ENCODE measurements at regions not wholly inside any gene's neighbourhood (a gene's known extent, or its start where the extent isn't known, plus 50 kb on each side); places are given as distances from the start of the nearest gene placed in this dataset.
"Not testable (repeated sequence)": the region's sequence is repeated elsewhere in the genome, so short reads cannot be mapped to it uniquely, and the experiment has no call there.

DNA sequence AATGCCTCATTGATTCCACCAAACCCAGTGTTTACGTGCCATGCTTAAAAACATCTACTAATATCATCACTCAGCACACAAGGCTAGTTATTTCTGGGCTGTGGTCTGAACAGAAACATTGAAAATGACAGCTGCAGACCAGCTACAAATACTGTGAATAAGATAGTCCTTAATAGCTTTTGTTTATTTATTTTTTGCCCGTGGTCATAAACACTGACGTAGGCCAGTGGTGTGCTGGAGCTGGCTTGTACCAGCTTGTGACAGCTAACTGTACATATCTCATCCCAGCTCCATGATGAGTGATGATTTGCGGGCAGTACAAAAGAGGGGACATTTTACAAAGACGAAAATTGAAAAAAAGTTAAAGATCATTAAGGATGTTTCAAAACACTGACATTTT lies 1057.0 kb downstream of the EPHA7 start:
- DNase-seq, result no peak

DNA sequence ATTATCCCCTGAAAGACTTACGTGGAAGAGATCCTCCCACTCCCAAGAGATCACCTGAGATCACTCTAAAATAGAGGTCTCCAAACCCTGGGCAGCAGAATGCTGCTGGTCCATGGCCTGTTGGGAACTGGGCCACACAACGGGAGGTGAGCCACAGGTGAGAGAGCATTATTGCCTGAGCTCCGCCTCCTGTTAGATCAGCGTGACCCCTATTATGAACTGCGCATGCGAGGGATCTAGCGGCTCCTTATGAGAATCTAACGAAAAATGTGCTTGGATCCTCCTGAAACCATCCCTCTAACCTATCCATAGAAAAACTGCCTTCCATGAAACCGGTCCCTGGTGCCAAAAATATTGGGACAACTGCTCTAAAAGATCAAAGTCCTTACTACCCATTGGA lies 1057.4 kb downstream of the EPHA7 start:
- no peak for DNase-seq

DNA sequence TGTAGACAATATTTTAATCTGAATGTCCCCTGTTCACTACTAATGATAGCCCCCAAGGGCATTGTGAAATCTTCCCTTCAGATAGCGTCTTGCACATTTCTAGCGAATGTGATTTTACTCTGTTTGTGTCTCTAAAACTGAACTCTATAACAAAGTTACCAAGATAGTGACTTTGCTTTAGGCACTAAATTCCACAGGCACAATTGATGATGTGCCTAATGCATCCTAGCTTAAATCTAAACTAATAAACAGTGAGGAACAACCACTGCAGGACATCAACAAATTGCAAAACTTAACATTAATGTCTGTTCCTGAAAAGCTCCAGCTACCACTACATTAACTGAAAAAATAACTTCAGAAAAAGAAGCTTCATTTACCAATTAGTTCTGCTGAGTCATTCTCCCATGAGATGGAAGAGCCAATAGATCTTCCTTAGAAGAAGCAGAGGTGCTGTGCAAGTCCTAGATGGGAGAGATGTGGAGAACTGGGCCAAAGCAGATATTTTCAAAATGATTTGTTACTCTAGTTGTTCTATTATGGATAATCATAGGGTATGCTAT lies 1065.0 kb downstream of the EPHA7 start:
- no peak for DNase-seq

DNA sequence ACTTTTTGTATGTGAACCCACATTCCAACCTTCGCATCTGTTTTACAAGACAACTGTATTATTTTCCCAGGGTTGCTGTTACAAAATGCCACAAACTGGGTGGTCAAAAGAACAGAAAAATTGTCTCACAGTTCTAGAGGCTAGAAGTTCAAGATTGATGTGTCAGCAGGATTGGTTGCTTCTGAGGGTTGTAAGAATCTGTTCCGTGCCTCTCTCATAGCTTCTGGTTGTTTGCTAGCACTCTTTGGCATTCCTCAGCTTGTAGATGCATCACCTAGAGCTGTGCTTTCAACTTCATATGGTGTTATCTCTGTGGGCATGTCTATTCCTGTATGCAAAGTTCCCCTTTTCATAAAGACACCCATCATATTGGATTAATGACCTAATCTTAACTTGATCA lies 1067.2 kb downstream of the EPHA7 start:
- no peak for DNase-seq

DNA sequence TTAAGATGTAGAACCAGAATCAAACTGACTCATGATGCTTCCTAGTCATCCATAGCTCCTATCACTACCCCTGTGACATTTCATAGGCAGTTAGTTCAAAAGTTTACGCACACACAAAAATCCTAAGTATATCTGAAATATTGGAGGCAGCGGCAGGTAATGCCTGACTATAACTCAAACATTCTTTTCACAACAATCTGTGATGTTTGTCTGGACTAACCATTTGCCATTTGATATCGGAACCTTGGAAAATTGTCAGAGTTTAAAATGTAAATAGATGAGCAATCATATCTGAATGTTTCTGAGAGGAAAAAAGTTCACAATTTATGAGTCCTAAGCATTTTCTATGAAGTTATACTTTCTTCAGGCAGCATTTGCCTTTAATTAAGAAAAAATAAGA lies 1078.2 kb downstream of the EPHA7 start:
- no peak for DNase-seq

DNA sequence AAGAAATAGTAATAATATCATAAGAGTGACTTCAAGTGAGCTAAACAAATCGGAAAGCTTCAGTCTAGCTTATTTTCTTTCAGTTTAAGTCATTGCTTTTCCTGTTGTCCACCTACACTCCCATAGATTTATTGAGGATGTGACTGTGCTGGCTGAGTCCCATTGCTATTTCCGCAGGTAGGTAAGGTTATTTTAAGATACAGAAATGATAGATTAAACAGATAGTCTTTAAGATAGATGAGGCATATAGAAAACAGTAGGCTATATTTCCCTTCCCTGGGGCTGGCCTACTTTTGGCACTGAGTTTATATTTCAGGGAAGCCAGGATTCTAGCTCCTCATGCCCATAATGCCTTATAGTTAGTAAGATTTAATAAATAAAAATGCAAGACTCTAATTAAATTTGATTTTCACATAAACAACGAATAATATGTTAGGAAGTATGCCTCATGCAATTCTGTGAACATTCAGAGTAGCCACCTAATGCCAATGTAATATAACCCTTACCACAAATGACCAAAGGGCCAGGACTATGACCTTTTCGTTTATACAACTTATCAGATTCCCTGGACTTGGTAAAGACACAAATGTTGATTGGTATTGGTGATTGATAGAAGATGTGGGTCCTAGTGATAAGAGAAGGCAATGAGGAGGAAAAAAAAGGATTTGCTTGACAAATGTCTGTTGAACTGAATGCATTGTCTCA lies 1079.3 kb downstream of the EPHA7 start:
- DNase-seq, result no peak

DNA sequence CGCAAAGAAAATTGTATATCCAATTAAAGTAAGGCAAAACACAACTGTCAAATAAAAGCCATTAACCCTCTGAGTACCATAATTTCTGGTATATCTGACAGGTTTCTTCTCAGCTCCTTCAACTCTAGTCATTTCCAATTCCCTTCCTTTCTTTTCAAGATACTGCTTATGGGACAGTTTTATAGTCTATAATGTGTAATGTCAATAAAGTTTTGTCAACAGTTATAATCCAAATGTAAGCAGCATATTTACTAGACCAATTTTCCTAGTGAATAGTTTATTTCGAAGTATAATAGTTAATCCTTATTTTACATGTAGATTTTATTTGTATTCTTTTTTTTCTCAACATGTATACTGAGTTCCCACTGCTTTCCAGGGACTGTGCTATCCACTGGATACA lies 1081.8 kb downstream of the EPHA7 start:
- no peak for DNase-seq

DNA sequence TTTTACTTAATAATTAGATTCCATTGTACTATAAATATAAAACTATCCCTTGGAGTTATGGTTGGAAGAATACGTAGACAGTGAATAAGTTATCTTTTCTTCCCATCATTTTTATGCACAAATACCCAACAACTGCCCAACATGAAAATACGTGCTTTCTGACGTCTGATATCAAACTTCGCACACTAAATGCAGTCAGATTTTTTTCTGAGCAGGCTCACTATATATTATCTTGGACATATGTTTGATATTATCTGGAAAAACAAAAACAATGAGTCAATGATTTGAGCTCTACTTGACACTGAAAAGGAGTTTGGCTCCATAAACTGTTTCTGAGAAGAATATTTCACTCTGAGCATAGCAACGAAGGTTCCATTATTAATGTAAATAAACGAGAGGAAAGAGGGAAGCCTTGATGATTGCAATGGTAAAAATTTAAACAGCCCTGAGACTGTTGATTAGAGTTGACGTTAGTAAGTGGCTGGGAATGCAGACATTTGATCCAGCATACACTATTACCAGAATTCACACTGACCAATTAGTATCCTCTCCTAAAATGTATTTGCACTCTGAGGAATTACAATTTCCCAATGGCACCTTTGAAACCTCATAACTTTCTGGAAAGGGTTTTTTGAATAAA lies 1090.0 kb downstream of the EPHA7 start:
- DNase-seq, result no peak

DNA sequence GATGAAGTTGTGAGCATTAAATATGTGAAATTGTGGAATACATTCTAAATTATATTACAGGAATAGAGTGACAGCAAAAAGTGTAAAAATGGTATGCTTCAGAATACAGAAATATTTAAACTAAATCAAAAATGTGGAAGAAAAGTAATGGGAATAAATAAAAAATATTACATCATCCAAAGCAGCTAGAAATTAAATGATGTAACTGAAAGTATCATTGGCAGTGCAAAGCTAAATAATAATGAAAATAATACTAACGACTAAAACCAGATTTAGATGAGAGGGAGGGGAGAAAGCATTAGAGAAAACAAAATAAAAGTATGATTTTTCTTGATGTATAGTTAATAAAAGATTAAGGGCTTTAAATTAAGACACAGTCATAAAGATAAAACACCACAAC lies 1104.0 kb downstream of the EPHA7 start:
- DNase-seq, result no peak

DNA sequence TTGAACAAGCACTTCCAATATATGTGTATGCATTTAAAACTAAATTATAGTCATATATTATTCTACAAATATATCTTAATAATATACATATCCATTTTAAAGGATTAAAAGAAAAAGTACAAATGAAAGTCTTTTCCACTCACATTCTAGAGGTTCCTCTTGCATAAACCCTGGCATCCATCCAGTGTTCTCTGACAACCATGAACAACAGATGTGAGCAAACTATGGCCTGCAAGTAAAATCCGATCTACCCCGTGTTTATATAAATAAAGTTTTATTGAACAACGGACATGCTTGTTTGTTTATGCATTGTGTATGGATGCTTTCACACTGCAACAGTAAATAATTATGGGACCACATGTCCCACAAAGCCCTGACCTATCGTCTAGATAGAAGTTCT lies 1122.3 kb downstream of the EPHA7 start:
- no peak for DNase-seq

DNA sequence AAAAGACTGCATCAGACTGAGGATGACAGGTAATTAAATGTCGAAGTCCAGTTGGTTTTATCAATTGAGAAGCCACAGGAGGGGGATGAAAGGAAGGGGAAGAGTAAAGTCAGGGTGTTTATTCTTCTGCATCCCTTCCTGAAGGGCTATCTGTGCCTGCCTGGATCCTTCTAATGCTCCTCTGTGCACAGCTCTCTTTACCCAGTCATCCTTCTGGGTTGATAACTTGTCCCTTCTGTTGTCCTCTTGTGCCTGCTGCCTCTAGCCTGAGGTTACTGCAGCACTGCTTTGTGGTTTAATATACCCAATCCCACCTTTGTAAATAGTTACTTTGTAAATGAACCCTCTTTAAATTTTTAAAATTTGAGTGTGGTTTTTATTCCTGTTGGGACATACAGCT lies 1127.3 kb downstream of the EPHA7 start:
- no peak for DNase-seq

DNA sequence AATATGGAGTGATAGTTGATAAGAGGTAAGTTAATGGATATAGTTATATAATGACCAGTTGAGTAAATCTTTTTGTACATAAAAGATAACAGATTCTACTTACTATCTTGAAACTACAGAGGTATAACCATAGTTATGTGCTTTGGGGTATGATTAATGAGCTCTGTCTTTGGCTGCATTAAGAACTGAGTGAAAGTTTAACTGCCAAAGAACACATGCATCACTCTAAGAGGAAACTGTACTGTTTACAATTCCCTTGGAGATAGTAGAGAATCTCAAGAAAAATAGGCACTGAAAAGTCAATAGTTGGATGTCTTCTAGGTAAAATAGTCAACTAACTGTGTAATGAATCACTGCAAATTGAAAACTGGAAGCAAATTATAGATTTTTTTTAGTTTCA lies 1129.5 kb downstream of the EPHA7 start:
- DNase-seq, result no peak

DNA sequence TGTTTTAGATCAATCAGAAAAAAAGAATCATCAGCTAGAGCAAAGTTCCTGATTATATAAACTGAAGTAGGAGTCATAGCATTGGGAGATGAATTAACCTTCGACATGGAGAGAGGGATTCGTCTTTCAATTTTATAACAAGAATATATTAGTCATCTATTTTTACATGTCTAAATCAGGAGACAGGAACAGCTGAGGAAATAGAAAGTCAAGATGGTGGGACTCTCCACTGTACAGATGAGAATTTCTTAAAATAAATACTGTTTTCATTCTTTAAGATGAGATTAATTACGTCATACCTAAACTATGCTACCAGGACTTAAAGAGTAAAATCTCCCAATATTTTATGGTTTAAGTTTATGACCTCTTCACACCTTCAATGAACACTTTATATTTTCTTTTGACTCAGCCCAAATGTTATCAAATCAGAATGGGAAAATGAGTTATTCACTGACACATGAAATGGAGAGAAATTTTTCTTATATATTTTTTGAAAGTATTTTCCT lies 1137.7 kb downstream of the EPHA7 start:
- no peak for DNase-seq

DNA sequence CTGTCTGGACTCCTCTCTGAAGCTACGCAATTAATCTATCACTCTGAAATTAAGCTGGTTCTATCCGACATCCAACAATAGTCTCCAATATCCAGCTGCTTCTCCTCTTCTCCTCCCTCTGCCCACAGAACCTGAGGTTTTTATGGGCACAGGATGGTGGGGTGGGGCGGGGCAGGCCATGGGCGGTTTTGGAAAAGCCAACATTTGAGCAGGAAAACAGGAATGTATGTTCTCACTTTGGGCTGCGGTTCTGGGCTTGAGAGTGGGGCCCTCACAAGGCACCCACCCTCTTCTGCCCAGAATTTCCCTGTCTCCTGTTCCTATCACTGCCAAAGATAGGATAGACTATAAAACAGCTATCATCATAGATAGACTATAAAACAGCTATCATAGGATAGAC lies 1144.2 kb downstream of the EPHA7 start:
- no peak for DNase-seq

DNA sequence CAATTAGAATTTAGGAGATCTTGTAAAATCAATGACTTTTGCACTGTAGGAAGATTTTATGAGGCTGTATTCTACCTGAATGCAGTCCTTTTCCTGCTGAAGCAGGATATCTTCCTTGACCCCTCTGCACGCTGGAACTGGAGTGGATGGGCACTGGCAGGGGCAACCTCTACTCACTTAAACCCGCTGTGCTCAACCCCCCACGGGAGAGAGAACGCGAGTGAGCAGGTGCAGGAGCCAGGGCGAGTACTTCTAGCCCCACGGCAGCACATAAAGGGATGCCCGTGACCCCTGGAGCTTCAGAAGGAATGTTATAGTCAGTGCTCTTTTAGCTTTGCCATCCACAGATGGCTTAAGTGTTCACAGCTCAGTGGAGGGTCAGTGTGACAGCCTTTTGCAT lies 1144.8 kb downstream of the EPHA7 start:
- no peak for DNase-seq

DNA sequence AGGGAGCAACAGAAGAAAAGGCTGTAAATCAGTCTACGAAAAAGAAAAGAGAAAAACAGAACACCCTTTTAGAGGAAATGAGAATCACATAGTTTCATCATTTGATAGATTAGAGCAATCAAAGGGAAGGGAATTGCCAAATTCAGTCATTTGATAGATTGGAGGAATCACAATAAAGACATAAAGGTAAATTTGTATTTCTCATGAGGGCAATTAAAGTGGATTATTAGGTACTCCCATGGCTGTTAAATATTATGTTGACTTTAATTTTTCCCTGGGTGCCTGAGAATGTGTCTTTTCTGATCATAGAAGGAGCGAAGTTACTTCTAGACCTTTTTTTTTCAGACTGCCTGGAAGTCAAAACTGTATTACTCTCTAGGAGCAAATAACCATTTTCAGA lies 1145.7 kb downstream of the EPHA7 start:
- no peak for DNase-seq

DNA sequence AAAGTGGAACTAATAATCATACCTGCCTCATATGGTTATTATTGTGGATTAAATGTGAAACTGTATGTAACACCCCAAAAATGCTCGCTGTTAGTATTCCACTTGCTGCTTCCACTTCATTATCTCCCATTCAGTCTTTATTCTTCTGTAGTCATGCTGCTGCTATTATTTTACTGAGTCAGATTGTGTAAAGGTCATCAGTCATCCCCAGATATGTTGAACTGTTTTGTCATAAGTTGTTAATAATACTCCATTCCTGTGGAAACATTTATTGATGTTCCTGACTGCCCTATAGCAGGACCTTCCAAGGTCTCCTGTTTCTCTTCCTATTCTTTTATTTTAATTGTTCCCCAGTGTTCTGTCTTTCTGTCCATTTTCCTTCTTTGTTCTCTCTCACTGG lies 1148.3 kb downstream of the EPHA7 start:
- DNase-seq, result no peak

DNA sequence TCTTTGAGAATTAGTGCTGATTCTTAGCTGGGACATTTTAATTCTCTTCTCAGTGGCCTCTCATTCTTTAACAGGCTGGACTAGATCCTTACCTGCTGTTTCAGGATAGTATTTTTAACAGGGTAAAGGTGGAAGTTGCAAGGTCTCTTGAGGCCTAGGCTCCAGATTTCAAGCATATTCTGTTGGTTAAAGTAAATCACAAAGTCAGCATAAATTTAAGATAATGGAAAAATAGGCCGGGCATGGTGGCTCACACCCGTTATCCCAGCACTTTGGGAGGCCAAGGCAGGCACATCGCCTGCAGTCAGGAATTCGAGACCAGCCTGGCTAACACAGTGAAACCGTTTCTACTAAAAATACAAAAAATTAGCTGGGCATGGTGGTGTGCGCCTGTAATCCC lies 1149.0 kb downstream of the EPHA7 start:
- DNase-seq, result no peak

DNA sequence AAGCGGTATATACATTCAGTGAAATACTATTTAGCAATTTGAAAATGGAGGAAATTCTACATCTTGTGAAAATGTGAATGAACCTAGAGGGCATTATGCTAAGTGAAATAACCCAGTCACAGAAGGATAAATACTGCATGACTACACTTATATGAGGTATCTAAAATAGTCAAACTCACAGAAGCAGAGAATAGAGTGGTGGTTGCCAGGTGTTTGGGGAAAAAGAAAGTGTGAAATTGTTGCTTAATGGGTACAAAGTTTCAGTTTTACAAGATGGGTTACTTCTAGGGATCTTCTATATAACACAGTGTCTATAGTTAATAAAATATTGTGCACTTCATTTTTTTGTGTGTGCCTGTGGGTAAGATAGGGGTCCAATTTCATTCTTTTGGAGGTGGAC lies 1152.0 kb downstream of the EPHA7 start:
- DNase-seq, result no peak

DNA sequence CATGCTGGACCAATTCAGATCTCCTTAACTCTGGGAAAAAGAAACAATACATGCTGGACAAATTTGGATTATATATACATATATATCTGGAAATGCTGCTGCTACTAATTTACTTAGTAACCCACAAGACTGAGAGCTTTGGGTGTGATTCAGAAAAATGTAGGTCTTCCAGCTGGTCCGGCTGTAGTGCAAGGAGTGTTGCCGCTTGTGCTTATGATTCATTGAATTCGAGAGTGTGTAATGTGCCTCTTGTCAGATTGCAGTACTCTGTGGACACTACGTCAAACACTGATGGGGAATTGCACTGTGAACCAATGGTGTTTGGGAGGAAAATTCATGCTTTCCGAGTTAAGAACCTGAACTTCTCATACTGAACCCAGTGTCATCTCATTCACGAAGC lies 1155.5 kb downstream of the EPHA7 start:
- no peak for DNase-seq

DNA sequence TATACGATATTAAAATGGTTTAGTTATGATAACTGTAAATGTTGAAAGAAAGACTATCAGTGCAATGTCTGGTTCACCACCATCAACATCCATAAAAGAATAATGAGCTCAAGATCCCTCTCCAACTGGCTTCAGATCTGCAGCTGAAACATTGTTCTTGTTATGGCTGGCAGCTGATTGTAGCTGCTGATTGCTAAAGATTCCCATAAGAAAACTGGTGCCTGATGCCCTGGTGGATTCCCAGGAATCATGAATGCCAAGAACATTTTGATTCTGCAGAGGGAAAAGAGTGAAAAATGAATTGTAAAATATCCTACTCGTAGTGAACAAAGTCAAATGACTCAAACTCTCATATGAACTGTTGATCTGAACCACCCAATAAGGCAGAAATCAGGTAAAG lies 1160.2 kb downstream of the EPHA7 start:
- no peak for DNase-seq

DNA sequence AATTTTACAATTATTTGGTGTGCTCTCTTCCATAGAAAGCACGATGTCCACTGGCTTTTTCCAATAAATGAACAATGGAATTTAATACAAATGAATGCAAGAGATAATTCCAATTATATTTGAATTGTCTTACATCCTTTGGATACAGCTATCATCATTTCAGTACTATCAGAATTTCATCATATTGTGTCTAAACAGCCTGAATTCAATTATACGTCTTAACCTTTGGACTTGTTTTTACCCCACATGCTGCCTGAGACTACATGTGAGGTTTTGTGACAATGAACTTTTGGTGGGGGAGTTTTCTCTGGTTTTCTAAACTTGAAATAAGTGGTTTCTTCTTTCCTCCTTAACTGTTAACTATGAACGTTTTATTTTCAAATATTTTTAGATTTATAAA lies 1176.0 kb downstream of the EPHA7 start:
- DNase-seq, result no peak

DNA sequence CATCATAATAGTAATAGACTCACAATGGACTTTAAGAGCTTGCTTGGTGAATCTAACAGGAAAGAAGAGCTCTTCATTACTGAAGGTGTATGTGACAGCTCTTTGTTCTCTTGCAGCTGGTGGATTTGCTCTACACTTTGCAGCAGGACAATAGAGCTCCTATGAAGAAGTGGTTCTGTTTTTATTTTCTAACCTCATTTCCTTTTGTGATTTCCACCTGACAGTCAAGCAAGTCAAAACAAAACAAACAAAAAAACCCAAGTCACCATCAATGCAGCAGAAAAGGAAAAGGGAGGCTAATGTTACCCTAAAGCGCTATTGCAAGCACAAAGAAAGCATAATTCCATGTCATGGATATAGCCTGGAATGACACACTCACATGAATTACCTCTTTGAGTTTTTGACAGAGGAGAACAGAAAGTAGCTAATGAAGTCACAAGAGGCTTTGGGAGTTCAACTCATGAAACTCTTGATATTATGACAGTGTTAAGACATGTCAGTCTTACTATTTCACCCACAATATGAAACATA lies 1188.1 kb downstream of the EPHA7 start:
- DNase-seq, result no peak

DNA sequence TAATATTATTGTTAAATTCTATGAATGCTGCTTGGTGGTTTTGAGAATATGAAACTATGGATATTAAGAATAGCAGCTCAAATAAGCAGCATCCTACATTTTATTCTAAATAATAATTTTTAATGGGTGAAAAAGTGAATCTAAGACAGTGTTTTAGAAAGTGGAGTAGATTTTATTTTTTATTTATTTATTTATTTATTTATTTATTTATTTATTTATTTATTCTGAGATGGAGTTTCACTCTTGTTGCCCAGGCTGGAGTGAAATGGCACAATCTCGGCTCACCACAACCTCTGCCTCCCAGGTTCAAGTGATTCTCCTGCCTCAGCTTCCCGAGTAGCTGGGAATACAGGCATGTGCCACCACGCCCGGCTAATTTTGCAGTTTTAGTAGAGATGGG lies 1199.4 kb downstream of the EPHA7 start:
- not testable (repeated sequence) for DNase-seq
